EH (cell line): ENCODE measurements at regions not wholly inside any gene's neighbourhood (a gene's known extent, or its start where the extent isn't known, plus 50 kb on each side); places are given as distances from the start of the nearest gene placed in this dataset.

ENCODE experiments used
- DNase-seq: peaks from one replicate; pipeline ENCODE4 v3.0.0-alpha.2; 2015; ENCODE audit warnings: low read depth

GRCh38 chr13:106795847-106796246, 227.9 kb upstream of the ARGLU1 start:
- no peak for DNase-seq

- no peak for DNase-seq
Measured at GRCh38 chr13:106794117-106794516, 226.2 kb upstream of the ARGLU1 start.

GRCh38 chr13:106789911-106790310, 222.0 kb upstream of the ARGLU1 start:
- no peak for DNase-seq

GRCh38 chr13:106786006-106786563, 218.1 kb upstream of the ARGLU1 start:
- no peak for DNase-seq

- DNase-seq = no peak
Measured at GRCh38 chr13:106774621-106775020, 206.7 kb upstream of the ARGLU1 start.

- no peak for DNase-seq
Measured at GRCh38 chr13:106772006-106772601, 204.2 kb upstream of the ARGLU1 start.

- no peak for DNase-seq
Measured at GRCh38 chr13:106768991-106769390, 201.1 kb upstream of the ARGLU1 start.

GRCh38 chr13:106762708-106763107, 194.8 kb upstream of the ARGLU1 start:
- DNase-seq = no peak

- DNase-seq = no peak
Measured at GRCh38 chr13:106756446-106756845, 188.5 kb upstream of the ARGLU1 start.

- DNase-seq = no peak
Measured at GRCh38 chr13:106755542-106755941, 187.6 kb upstream of the ARGLU1 start.

- no peak for DNase-seq
Measured at GRCh38 chr13:106753251-106753650, 185.3 kb upstream of the ARGLU1 start.

GRCh38 chr13:106752584-106753170, 184.7 kb upstream of the ARGLU1 start:
- DNase-seq = no peak

GRCh38 chr13:106748785-106749184, 180.8 kb upstream of the ARGLU1 start:
- DNase-seq = no peak

GRCh38 chr13:106744516-106744915, 176.6 kb upstream of the ARGLU1 start:
- DNase-seq = no peak

GRCh38 chr13:106738186-106738678, 170.3 kb upstream of the ARGLU1 start:
- no peak for DNase-seq

- no peak for DNase-seq
Measured at GRCh38 chr13:106736941-106737340, 169.0 kb upstream of the ARGLU1 start.

- DNase-seq = no peak
Measured at GRCh38 chr13:106734198-106734597, 166.3 kb upstream of the ARGLU1 start.

GRCh38 chr13:106723036-106723435, 155.1 kb upstream of the ARGLU1 start:
- DNase-seq = no peak

GRCh38 chr13:106722620-106723019, 154.7 kb upstream of the ARGLU1 start:
- no peak for DNase-seq

GRCh38 chr13:106721599-106721998, 153.7 kb upstream of the ARGLU1 start:
- DNase-seq = no peak

- DNase-seq = no peak
Measured at GRCh38 chr13:106714271-106714982, 146.5 kb upstream of the ARGLU1 start.

GRCh38 chr13:106712381-106712780, 144.4 kb upstream of the ARGLU1 start:
- DNase-seq = no peak

GRCh38 chr13:106710266-106710665, 142.3 kb upstream of the ARGLU1 start:
- DNase-seq = no peak
